ENCODE measurements at regions not wholly inside any gene's neighbourhood (a gene's known extent, or its start where the extent isn't known, plus 50 kb on each side); places are given as distances from the start of the nearest gene placed in this dataset.

DNA sequence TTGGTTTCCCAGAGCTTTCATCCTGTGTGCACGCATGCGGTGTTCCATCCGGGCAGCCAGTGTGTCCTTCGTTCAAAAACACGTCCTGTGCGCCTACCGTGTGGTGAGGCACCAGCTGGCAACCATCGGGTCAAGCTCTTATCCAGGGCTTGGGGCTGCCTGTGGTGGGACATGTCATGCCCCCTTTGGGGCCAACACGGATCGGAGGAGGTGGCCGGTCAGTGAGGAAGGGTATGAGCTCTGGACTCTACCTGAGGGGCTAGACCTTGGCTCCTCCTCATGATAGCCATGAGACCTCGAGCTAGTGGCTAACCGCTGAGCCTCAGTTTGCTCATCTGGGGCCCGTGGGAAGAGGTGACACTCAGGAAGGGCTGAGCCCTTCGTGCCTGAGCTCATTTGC is 158.5 kb upstream of the PMEPA1 start:
- no peak for DNase-seq

GRCh38 chr20:57867807-57868206 is 158.0 kb upstream of the PMEPA1 start:
- no peak for DNase-seq

DNA sequence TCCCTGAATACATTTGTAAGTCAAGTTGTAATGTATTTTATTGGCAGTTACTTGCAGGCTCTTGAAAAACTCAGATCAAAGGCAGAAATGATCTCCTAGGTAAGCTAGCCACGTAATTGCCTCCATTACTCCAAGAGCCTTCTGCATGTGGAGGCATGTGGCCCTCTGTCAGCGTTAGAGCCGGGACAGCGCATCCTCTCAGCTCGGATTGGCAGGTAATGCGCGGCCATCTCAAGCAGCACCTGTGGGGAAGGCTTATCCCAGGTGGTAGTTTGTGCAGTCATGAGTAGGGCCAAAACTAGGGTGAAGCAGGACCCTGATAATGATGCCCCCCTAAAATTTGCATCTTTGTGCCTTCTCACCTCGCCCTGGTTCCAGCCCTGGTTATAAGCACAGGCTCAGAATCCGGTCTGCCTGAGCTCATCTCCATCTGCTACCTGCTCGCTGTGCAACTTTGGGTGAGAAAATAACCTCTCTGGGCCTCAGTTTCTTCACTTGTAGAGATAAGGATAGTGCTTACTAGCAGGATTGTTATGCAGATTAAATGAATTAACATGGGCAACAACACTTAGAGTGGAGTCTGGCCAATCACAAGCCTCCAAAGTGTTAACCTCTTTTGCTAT is 157.5 kb upstream of the PMEPA1 start:
- no peak for DNase-seq

GRCh38 chr20:57866250-57867106 is 156.7 kb upstream of the PMEPA1 start:
- no peak for DNase-seq

GRCh38 chr20:57865266-57865665 is 155.5 kb upstream of the PMEPA1 start:
- DNase-seq, result no peak

- DNase-seq, result no peak
Measured at GRCh38 chr20:57860576-57860975, 150.8 kb upstream of the PMEPA1 start.

DNA sequence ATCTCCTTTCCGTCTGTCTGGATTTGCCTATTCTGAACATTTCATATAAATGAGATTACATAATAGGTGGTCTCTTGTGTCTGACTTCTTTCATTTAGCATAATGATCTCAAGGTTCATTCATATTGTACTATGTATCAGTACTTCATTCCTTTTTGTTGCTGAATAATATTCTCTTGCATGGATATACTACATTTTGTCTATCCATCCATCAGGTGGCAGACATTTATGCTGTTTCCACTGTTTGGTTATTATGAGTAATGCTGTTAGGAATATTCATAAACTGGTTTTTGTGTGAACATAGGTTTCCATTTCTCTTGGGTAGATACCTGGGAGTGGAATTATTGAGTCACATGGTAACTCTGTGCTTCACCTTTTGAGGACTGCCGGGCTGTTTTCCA is 148.2 kb upstream of the PMEPA1 start:
- DNase-seq, result no peak

- DNase-seq, result no peak
Measured at GRCh38 chr20:57857118-57857517, 147.3 kb upstream of the PMEPA1 start.

DNA sequence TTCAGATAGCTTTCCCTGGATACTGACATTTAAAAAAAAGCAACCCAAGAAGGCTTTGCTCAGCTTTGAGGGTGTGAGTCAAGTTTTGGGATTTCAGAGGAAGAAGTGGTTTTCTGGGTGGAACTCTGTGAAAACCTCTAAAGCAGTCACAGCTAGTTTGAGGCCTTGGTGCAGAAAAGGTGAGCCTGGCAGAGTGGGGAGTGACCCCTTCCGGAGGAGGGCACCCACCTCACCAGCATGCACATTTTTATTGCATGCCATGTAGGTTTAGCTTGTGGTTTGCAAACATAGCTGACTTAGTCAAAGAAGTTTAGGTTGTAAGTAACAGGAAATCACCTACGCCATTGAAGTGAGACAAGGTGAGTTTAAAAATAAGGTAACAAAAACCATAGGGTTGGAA is 146.8 kb upstream of the PMEPA1 start:
- no peak for DNase-seq

- DNase-seq, result no peak
Measured at GRCh38 chr20:57851796-57852195, 142.0 kb upstream of the PMEPA1 start.

DNA sequence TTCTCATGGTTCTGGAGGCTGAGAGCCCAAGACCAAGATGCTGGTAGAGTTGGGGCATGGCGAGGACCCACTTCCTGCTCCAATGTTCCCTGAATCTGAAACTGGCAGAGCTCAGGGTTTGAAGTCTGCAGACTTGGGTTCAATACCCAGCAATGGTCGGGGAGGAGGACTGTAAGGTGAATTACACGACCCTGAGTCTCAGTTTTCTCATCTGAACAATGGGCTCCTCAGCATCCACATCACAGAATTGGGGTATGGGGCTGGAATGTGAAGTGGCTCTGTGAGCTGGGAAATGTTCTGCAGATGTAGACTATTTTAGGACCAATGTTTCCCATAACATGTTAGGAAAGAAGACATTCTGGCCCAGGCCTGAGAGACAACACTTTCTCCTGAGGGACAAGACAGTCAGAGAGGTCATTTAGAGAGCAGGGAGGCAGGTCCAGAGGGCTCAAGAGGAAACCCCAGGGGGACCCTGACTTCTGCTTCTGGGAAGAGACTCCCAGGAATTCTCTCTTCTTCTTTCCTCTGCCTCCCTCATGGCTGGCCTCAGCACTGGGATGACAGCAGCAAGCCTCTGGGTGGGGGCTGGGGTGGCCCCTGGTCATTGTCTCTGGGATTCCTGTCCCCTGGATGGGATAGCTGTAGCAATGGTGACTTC is 141.3 kb upstream of the PMEPA1 start:
- DNase-seq, result no peak

GRCh38 chr20:57849521-57850215 is 139.9 kb upstream of the PMEPA1 start:
- DNase-seq, result no peak

DNA sequence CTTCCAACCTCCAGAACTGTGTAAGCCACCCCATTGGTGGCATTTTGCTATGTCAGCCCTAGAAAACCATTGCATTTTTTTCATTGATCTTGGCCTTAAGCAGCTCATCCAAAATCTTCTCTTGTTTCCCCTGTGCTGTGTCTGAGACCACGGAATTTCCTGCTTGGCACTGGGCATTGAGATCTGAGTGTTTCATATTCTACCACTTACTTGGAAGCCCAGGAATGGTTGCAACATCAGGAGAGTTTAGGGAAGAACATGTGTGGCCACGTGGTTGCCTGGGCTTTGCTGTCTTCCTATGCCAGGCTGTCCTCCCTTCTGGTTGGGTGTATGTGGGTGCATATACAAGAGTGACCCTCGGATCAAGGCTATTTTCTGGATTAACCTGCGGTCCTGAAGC is 139.3 kb upstream of the PMEPA1 start:
- DNase-seq, result no peak

- no peak for DNase-seq
Measured at GRCh38 chr20:57848282-57848681, 138.5 kb upstream of the PMEPA1 start.

DNA sequence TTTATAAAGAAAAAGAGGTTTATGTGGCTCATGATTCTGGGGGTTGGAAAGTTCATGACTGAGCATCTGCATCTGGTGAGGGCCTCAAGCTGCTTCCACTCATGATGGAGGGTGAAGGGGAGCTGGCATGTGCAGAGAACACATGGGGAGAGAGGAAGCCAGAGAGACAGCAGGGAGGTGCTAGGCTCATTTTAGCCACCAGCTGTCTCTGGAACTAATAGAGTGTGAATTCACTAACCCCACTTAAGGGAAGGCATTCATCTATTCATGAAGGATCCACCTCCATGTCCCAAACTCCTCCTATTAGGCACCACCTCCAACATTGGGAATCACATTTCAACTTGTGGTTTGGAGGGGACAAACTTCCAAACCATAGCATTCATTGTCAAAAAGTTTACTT is 137.3 kb upstream of the PMEPA1 start:
- DNase-seq, result no peak

DNA sequence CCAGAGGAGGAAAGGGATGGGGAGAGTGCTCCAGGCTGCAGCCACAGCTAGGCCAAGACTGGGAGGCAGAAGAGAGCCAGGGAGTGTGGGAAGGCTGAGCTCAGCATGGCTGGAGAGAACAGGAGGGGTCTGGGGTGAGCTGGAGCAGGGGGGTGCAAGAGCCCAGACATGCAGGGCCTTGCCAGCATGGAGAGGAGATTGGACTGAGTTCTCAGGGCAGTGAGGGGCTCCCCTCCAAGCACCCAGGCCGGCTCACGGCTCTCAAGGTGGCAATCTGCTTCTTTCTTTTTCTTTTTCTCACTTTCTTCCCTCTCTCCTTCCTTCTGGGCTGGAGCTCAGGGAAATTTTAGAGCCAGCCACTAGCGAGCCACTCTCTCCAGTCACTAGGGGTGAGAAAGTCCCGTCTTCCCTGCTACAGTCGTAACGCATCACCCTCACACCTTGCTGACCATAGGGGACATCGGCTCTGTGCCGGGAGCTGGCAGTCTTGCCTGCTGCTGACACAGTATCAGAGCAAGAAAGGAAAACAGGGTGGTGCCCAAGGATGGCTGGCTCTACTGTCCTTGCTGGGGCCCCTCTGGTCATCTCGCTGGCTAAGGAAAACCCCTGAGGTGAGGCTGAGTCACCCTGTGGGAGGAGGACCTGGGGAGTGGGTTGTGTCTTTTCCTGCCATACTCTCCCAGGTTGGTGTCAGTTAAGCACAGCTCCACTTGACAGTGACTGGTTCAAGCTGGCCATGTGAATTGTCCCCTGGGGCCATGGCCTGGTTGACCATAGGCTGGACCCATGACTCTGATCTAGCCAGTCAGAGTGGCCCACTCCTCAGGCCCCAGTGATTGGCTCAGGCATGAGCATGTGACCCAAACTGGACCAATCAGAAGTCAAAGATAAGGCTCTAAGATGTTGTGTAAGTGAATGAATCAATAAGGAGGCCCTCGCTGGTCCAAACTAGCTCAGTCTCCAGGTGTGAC is 135.1 kb upstream of the PMEPA1 start:
- no peak for DNase-seq

- no peak for DNase-seq
Measured at GRCh38 chr20:57843941-57844625, 134.3 kb upstream of the PMEPA1 start.

GRCh38 chr20:57842720-57843119 is 132.9 kb upstream of the PMEPA1 start:
- DNase-seq, result no peak

- no peak for DNase-seq
Measured at GRCh38 chr20:57841297-57841866, 131.6 kb upstream of the PMEPA1 start.

- DNase-seq, result no peak
Measured at GRCh38 chr20:57840504-57841296, 130.9 kb upstream of the PMEPA1 start.
